ENCODE measurements at regions not wholly inside any gene's neighbourhood (a gene's known extent, or its start where the extent isn't known, plus 50 kb on each side); places are given as distances from the start of the nearest gene placed in this dataset.

GRCh38 chr4:132071815-132072214 lies 1077.3 kb upstream of the PCDH10 start:
- H3K4me1 Mint-ChIP-seq = no peaks in the 10 kb centered on the region
- no peaks in the 10 kb centered on the region for H3K9me3 Mint-ChIP-seq
- TF ChIP-seq CTCF (IDR thresholded peaks at IDR 0.05; ENCODE audit: unreplicated experiment) = no peak
- H3K27me3 Mint-ChIP-seq (ENCODE audit: low read depth) = no peaks in the 10 kb centered on the region
- no peaks in the 10 kb centered on the region for H3K36me3 Mint-ChIP-seq
- H3K27ac Mint-ChIP-seq = no peak overlapping the region
- no peak overlapping the region for H3K4me3 Mint-ChIP-seq
- DNase-seq (ENCODE audit: low spot score in 2 of 2, unreplicated experiment in 2 of 2) = no peak

DNA sequence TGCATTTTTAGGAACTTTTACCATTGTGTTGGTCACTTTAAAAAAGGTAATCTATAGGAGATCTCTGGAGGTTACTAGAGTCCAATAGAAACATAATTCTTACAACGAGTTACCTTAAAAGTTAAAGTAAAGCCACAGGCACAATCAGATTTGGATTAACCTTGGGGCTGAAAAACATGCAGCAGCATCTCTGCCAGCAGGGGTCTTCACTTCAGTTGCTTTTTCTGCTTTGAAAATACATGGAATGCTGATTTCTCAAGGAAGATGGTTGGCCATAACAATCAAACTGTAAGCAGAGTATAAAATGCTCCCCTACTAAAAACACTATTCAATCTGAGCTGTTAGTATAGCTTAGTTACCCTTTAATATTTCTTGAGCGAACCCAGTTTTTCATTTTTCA lies 1072.3 kb upstream of the PCDH10 start:
- Mint-ChIP-seq H3K27me3 (ENCODE audit: low read depth) (no peaks in the 10 kb centered on the region), H3K9me3 (no peaks in the 10 kb centered on the region), H3K27ac (no peak overlapping the region), H3K4me3 (no peak overlapping the region), H3K36me3 (no peaks in the 10 kb centered on the region), H3K4me1 (no peaks in the 10 kb centered on the region)
- no peak for TF ChIP-seq CTCF (IDR thresholded peaks at IDR 0.05; ENCODE audit: unreplicated experiment)
- DNase-seq (ENCODE audit: low spot score in 2 of 2, unreplicated experiment in 2 of 2) = no peak

DNA sequence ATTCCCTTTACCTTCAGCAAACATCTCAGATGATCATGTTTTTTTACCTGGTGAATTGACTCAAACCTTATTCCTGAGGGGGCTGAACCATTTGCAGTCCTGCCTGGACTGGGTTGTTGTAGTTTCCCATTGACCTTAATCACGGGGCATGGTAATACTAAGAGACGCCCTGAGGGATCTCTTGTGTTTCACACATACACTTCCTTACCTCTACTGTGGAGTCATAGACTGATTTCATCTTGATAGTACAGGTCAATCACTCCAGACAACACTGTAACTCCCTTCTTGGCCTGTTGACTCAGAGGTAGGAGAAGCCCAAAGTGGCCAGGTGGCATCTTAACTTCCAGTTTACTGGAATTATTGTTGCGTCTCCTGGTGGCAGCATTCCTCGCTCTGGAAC lies 1064.0 kb upstream of the PCDH10 start:
- DNase-seq (ENCODE audit: low spot score in 2 of 2, unreplicated experiment in 2 of 2) = no peak
- H3K4me1 Mint-ChIP-seq = no peaks in the 10 kb centered on the region
- H3K36me3 Mint-ChIP-seq = no peaks in the 10 kb centered on the region
- no peak overlapping the region for H3K27ac Mint-ChIP-seq
- peaks cover 19% of the 10 kb centered on the region for H3K9me3 Mint-ChIP-seq
- TF ChIP-seq CTCF (IDR thresholded peaks at IDR 0.05; ENCODE audit: unreplicated experiment) = no peak
- H3K27me3 Mint-ChIP-seq (ENCODE audit: low read depth) = no peaks in the 10 kb centered on the region
- no peak overlapping the region for H3K4me3 Mint-ChIP-seq

DNA sequence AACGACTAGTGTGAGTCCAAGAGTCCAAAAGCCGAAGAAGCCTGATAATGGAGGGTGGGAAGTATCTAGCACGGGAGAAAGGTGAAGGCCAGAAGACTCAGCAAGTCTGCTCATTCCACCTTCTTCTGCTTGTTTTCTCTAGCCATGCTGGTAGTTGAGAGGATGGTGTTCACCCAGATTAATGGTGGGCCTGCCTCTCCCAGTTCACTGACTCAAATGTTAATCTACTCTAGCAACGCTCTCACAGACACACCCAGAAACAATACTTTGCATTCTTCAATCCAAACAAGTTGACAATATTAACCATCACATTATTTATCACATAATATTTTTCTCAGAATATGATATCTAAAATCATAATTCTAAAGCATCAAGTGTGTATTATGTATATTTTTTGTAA lies 1055.1 kb upstream of the PCDH10 start:
- Mint-ChIP-seq H3K27ac (no peak overlapping the region), H3K4me3 (no peak overlapping the region), H3K36me3 (no peaks in the 10 kb centered on the region), H3K27me3 (ENCODE audit: low read depth) (no peaks in the 10 kb centered on the region), H3K4me1 (no peaks in the 10 kb centered on the region), H3K9me3 (peaks cover 19% of the 10 kb centered on the region)
- TF ChIP-seq CTCF (IDR thresholded peaks at IDR 0.05; ENCODE audit: unreplicated experiment) = no peak
- DNase-seq (ENCODE audit: low spot score in 2 of 2, unreplicated experiment in 2 of 2) = no peak

GRCh38 chr4:132097041-132097440 lies 1052.1 kb upstream of the PCDH10 start:
- Mint-ChIP-seq H3K4me3 (no peak overlapping the region), H3K9me3 (peaks cover 9% of the 10 kb centered on the region), H3K36me3 (no peaks in the 10 kb centered on the region), H3K4me1 (no peaks in the 10 kb centered on the region), H3K27me3 (ENCODE audit: low read depth) (no peaks in the 10 kb centered on the region), H3K27ac (no peak overlapping the region)
- no peak for TF ChIP-seq CTCF (IDR thresholded peaks at IDR 0.05; ENCODE audit: unreplicated experiment)
- DNase-seq (ENCODE audit: low spot score in 2 of 2, unreplicated experiment in 2 of 2) = no peak

DNA sequence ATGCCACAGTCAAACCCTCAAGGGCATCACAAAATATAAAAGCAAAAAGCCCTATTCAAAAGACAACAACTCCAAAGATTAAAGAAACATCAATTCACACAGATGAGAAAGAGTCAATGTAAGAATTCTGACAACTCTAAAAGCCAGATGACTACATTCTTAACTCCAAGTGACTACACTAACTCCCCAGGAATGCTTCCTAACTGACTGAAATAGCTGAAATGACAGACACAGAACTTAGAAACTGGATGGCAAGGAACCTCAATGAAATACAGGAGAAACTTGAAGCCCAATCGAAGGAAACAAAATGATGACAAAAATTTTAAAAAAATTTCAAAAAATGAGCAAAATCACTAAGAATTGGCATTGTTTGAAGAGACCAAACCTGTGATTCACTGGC lies 1047.6 kb upstream of the PCDH10 start:
- Mint-ChIP-seq H3K4me3 (no peak overlapping the region), H3K36me3 (no peaks in the 10 kb centered on the region), H3K27ac (no peak overlapping the region), H3K27me3 (ENCODE audit: low read depth) (no peaks in the 10 kb centered on the region), H3K9me3 (no peaks in the 10 kb centered on the region), H3K4me1 (no peaks in the 10 kb centered on the region)
- no peak for DNase-seq (ENCODE audit: low spot score in 2 of 2, unreplicated experiment in 2 of 2)
- no peak for TF ChIP-seq CTCF (IDR thresholded peaks at IDR 0.05; ENCODE audit: unreplicated experiment)
